ENCODE measurements at regions not wholly inside any gene's neighbourhood (a gene's known extent, or its start where the extent isn't known, plus 50 kb on each side); places are given as distances from the start of the nearest gene placed in this dataset.
A peak's percentile ranks its signal among the peaks of the same experiment; 100 is the strongest.

- no peak for TF ChIP-seq CTCF (IDR thresholded peaks at IDR 0.05; ENCODE audit: insufficient read depth, low read length, poor library complexity, severe bottlenecking)
- Histone ChIP-seq H3K27me3 (ENCODE audit: control insufficient read depth, insufficient read depth, low read length) (no peaks in the 10 kb centered on the region), H3K4me3 (ENCODE audit: low read depth, low read length) (no peak overlapping the region), H3K36me3 (ENCODE audit: control insufficient read depth, insufficient read depth, low read length) (no peaks in the 10 kb centered on the region)
- DNase-seq (ENCODE audit: low read depth) = no peak
These were observed 561.9 kb upstream of the KCND2 start for GRCh38 chr7:119711104-119711503.

- TF ChIP-seq CTCF (IDR thresholded peaks at IDR 0.05; ENCODE audit: insufficient read depth, low read length, poor library complexity, severe bottlenecking) = no peak
- no peaks in the 10 kb centered on the region for H3K36me3 ChIP-seq (ENCODE audit: control insufficient read depth, insufficient read depth, low read length)
- H3K4me3 ChIP-seq (ENCODE audit: low read depth, low read length) = no peak overlapping the region
- no peak for DNase-seq (ENCODE audit: low read depth)
- no peaks in the 10 kb centered on the region for H3K27me3 ChIP-seq (ENCODE audit: control insufficient read depth, insufficient read depth, low read length)
These were observed 560.0 kb upstream of the KCND2 start for GRCh38 chr7:119712886-119713462.

- TF ChIP-seq CTCF (IDR thresholded peaks at IDR 0.05; ENCODE audit: insufficient read depth, low read length, poor library complexity, severe bottlenecking) = no peak
- no peaks in the 10 kb centered on the region for H3K27me3 ChIP-seq (ENCODE audit: control insufficient read depth, insufficient read depth, low read length)
- H3K36me3 ChIP-seq (ENCODE audit: control insufficient read depth, insufficient read depth, low read length) = no peaks in the 10 kb centered on the region
- no peak overlapping the region for H3K4me3 ChIP-seq (ENCODE audit: low read depth, low read length)
- no peak for DNase-seq (ENCODE audit: low read depth)
These were observed 559.4 kb upstream of the KCND2 start for GRCh38 chr7:119713606-119714005.

- TF ChIP-seq CTCF (IDR thresholded peaks at IDR 0.05; ENCODE audit: insufficient read depth, low read length, poor library complexity, severe bottlenecking) = no peak
- Histone ChIP-seq H3K36me3 (ENCODE audit: control insufficient read depth, insufficient read depth, low read length) (no peaks in the 10 kb centered on the region), H3K27me3 (ENCODE audit: control insufficient read depth, insufficient read depth, low read length) (no peaks in the 10 kb centered on the region), H3K4me3 (ENCODE audit: low read depth, low read length) (no peak overlapping the region)
- DNase-seq (ENCODE audit: low read depth) = peak; percentile 49
These were observed 552.4 kb upstream of the KCND2 start for GRCh38 chr7:119720541-119720940.

GRCh38 chr7:119724041-119724792 lies 548.8 kb upstream of the KCND2 start:
- DNase-seq (ENCODE audit: low read depth) = no peak
- Histone ChIP-seq H3K27me3 (ENCODE audit: control insufficient read depth, insufficient read depth, low read length) (no peaks in the 10 kb centered on the region), H3K36me3 (ENCODE audit: control insufficient read depth, insufficient read depth, low read length) (no peaks in the 10 kb centered on the region), H3K4me3 (ENCODE audit: low read depth, low read length) (no peak overlapping the region)
- TF ChIP-seq CTCF (IDR thresholded peaks at IDR 0.05; ENCODE audit: insufficient read depth, low read length, poor library complexity, severe bottlenecking) = no peak
